Stimulated activated CD4-positive, alpha-beta T cell treated with anti-CD3 and anti-CD28 coated beads, TNF-alpha, amount 100 ng/mL, for 48 hours (primary cell): ENCODE measurements at regions not wholly inside any gene's neighbourhood (a gene's known extent, or its start where the extent isn't known, plus 50 kb on each side); places are given as distances from the start of the nearest gene placed in this dataset.

Experiments used
- DNase-seq, 3 donors: peaks; one replicate each; pipeline ENCODE4 v3.0.0-alpha.2; 2020; ENCODE audit warnings: low read depth in 3 of 3

- no peak for DNase-seq
Observed at GRCh38 chr9:80235752-80236151, 664.0 kb downstream of the TLE4 start.

GRCh38 chr9:80233906-80234305 is 662.1 kb downstream of the TLE4 start:
- no peak for DNase-seq

GRCh38 chr9:80233102-80233843 is 661.5 kb downstream of the TLE4 start:
- DNase-seq = no peak

- DNase-seq = no peak
Observed at GRCh38 chr9:80231318-80232236, 659.8 kb downstream of the TLE4 start.

GRCh38 chr9:80223897-80224296 is 652.1 kb downstream of the TLE4 start:
- no peak for DNase-seq

GRCh38 chr9:80222466-80223169 is 650.9 kb downstream of the TLE4 start:
- no peak for DNase-seq

GRCh38 chr9:80218328-80218727 is 646.6 kb downstream of the TLE4 start:
- DNase-seq = no peak

- no peak for DNase-seq
Observed at GRCh38 chr9:80213613-80214012, 641.8 kb downstream of the TLE4 start.

GRCh38 chr9:80208696-80209095 is 636.9 kb downstream of the TLE4 start:
- no peak for DNase-seq

GRCh38 chr9:80204054-80204453 is 632.3 kb downstream of the TLE4 start:
- DNase-seq = no peak

GRCh38 chr9:80197661-80198060 is 625.9 kb downstream of the TLE4 start:
- no peak for DNase-seq

GRCh38 chr9:80191108-80191507 is 619.3 kb downstream of the TLE4 start:
- no peak for DNase-seq

- no peak for DNase-seq
Observed at GRCh38 chr9:80188579-80188978, 616.8 kb downstream of the TLE4 start.

GRCh38 chr9:80185112-80185738 is 613.5 kb downstream of the TLE4 start:
- DNase-seq = no peak

- no peak for DNase-seq
Observed at GRCh38 chr9:80177949-80178480, 606.2 kb downstream of the TLE4 start.

GRCh38 chr9:80175286-80176150 is 603.8 kb downstream of the TLE4 start:
- peak in 1 of 3 donors; percentile 1 for DNase-seq

GRCh38 chr9:80163889-80164288 is 592.1 kb downstream of the TLE4 start:
- DNase-seq = no peak

GRCh38 chr9:80158554-80159170 is 586.9 kb downstream of the TLE4 start:
- DNase-seq = no peak

GRCh38 chr9:80158131-80158530 is 586.4 kb downstream of the TLE4 start:
- DNase-seq = no peak

- no peak for DNase-seq
Observed at GRCh38 chr9:80157561-80157983, 585.8 kb downstream of the TLE4 start.
